Testis (tissue), 2 donors: ENCODE measurements at regions not wholly inside any gene's neighbourhood (a gene's known extent, or its start where the extent isn't known, plus 50 kb on each side); places are given as distances from the start of the nearest gene placed in this dataset.
A peak's percentile ranks its signal among the peaks of the same experiment; 100 is the strongest.

Experiments
- DNase-seq: peaks from one replicate; pipeline ENCODE4 v3.0.0-alpha.2; 2019
- H3K27ac ChIP-seq, 2 donors: fragments of 200-600 bp; sonication (generic); one replicate each; pipeline ENCODE4 v1.5.1; 2019
- H3K27me3 ChIP-seq: fragments of 200-600 bp; sonication (generic); one replicate; pipeline ENCODE4 v1.5.1; 2019
- H3K36me3 ChIP-seq: fragments of 200-600 bp; sonication (generic); one replicate; pipeline ENCODE4 v1.5.1; 2017; ENCODE audit warnings: low read depth; ENCODE audit errors: missing control alignments
- H3K4me1 ChIP-seq: fragments of 200-600 bp; sonication (generic); one replicate; pipeline ENCODE4 v1.5.1; 2019
- H3K4me3 ChIP-seq, 2 donors: fragments of 200-600 bp; sonication (generic); one replicate each; pipeline ENCODE4 v1.5.1; 2017 to 2019
- H3K9me3 ChIP-seq: fragments of 200-600 bp; sonication (generic); one replicate; pipeline ENCODE4 v1.5.1; 2017
- POLR2A ChIP-seq: fragments of 450-650 bp; IDR thresholded peaks from one replicate; pipeline ENCODE4 v1.6.1; 2017; ENCODE audit warnings: antibody characterized with exemption, mild to moderate bottlenecking, moderate library complexity
- WGBS, 2 donors: methylation state at CpG; one replicate each; pipeline ENCODE4 v1.1.5; 2018; 5-methylcytosine and 5-hydroxymethylcytosine counted together
- intact Hi-C: fragments of 100-400 bp; cut with DNase I; formaldehyde crosslinking; loops from one replicate; pipeline ENCODE4 v1.15.1; 2023; ENCODE audit warnings: low total_unique reads
- TF ChIP-seq, protein P1 (sequence below), 3 experiments: fragments of 450-650 bp in 2 of 3; fragments of 200-600 bp in 1 of 3; sonication (generic) in 1 of 3; IDR thresholded peaks; one replicate each; pipeline ENCODE4 v1.5.1; 2016 to 2019; ENCODE audit warnings: antibody characterized with exemption in 3 of 3, mild to moderate bottlenecking in 2 of 3, moderate library complexity in 1 of 3

DNA sequence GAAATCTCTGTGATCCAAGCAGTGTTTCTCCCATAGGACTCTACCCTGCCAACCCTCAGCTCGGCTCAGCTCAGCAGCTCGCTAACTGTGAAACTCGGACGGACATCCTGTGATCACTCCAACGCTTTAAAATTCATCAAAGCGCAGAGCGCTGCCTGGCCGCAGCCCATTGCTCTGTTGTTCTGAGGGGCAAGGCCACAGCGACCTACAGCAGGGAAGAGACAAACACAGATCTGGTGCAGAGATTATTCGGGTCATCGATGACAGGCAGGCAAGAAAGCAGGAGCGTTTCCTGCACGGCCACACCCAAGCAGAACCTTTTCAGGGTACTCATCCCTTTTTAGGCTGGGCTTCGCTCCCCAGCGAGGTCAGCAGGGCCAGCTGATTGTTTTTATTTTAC is 72.1 kb downstream of the INSIG1 start:
- H3K27me3 ChIP-seq, result no peaks in the 10 kb centered on the region

DNA sequence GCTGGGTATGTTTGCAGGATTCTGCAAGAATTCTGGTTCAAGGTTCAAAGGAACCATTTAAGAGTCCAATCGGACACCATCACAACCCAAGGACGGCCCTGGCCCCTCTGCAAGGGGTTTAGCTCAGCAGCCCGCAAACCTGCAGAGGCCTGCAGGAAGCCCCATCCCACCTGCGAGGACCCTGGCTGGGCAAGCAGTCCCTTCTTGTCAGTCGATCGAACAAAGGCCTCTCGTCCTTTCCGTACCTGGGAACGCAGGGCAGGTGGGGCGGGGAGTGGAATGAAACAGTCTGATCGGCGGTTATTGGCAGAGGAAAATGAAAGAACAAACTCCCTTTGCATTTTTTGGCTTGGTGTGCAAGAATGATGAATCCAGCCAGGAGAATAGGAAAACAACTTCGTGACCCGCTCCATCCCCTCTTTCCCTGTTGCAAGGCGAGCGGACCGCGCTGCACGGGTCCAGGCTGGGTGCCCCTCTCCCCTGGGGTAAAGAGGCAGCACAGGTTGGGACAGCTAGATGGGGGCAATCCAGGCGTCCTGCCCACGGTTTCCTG is 73.7 kb downstream of the INSIG1 start:
- no peak overlapping the region for H3K4me3 ChIP-seq
- H3K4me1 ChIP-seq, result peaks cover 3% of the 10 kb centered on the region
- intact Hi-C loops, result no loop called here
- no peak for TF ChIP-seq POLR2A
- TF ChIP-seq, protein P1, sequence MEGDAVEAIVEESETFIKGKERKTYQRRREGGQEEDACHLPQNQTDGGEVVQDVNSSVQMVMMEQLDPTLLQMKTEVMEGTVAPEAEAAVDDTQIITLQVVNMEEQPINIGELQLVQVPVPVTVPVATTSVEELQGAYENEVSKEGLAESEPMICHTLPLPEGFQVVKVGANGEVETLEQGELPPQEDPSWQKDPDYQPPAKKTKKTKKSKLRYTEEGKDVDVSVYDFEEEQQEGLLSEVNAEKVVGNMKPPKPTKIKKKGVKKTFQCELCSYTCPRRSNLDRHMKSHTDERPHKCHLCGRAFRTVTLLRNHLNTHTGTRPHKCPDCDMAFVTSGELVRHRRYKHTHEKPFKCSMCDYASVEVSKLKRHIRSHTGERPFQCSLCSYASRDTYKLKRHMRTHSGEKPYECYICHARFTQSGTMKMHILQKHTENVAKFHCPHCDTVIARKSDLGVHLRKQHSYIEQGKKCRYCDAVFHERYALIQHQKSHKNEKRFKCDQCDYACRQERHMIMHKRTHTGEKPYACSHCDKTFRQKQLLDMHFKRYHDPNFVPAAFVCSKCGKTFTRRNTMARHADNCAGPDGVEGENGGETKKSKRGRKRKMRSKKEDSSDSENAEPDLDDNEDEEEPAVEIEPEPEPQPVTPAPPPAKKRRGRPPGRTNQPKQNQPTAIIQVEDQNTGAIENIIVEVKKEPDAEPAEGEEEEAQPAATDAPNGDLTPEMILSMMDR (IDR thresholded peaks at IDR 0.05), result no peak
- H3K9me3 ChIP-seq, result no peaks in the 10 kb centered on the region
- DNase-seq, result no peak
- H3K36me3 ChIP-seq, result no peaks in the 10 kb centered on the region
- H3K27ac ChIP-seq, result no peak overlapping the region
- H3K27me3 ChIP-seq, result no peaks in the 10 kb centered on the region
- WGBS, 2 donors, result 19 to 21% methylated on average over 20 to 21 of the region's 21 CpGs

More for the DNA sequence above, 72.1 kb downstream of the INSIG1 start:
- Histone ChIP-seq H3K36me3 (no peaks in the 10 kb centered on the region), H3K4me1 (peaks cover under 1% of the 10 kb centered on the region), H3K27ac (no peak overlapping the region), H3K9me3 (no peaks in the 10 kb centered on the region), H3K4me3 (no peak overlapping the region)
- TF ChIP-seq, protein P1 (IDR thresholded peaks at IDR 0.05), result no peak
- TF ChIP-seq POLR2A, result no peak
- intact Hi-C loops, result no loop called here
- no peak for DNase-seq
- 62 to 65% methylated on average over 15 of the region's 15 CpGs for WGBS, 2 donors

DNA sequence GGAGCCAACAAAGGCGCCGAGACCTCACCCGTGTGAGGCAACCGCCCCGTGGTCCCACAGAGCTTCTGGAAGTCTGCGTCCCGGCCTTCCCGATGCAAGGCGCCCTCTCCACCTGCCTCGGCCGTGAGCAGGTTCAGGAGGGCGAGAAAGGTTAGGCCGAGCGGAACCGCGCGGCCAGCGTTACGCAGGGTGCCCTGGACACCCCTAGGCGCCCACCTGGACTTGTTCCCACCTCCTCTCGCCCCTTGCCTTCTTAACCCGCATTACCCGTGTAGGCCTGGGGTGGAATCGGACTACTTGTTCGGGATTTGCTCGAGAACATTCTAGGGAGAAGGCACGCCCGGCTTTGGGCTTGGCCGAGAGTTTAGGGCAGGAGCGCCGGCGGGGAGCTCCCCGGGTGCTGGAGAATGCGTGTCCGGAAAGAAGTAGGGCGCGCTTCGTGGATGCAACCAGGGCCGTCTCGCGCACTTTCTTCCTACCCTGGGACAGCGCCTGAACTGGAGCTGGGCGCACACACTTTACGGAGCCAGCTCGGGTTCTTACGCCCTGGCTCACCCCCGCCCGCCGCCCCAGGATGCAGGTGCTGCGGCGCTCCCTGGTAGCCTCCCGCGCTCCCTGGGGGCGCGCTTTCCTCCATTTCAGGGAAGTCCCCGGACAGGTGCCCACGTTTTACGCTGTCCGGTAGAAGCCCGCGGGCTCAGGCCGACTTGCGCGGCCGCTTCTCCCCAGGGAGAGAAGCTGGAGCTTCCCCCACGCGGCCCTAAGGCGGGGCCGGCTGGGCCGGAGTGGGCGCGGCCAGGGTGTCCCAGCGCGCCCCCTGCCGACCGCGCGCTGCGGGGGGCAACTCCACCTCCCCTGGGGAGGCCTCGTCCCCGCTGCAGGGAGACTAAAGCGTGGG is 74.5 kb downstream of the INSIG1 start:
- WGBS, 2 donors, result 4 to 6% methylated on average over 53 to 82 of the region's 82 CpGs
- DNase-seq, result no peak
- H3K27me3 ChIP-seq, result no peaks in the 10 kb centered on the region

DNA sequence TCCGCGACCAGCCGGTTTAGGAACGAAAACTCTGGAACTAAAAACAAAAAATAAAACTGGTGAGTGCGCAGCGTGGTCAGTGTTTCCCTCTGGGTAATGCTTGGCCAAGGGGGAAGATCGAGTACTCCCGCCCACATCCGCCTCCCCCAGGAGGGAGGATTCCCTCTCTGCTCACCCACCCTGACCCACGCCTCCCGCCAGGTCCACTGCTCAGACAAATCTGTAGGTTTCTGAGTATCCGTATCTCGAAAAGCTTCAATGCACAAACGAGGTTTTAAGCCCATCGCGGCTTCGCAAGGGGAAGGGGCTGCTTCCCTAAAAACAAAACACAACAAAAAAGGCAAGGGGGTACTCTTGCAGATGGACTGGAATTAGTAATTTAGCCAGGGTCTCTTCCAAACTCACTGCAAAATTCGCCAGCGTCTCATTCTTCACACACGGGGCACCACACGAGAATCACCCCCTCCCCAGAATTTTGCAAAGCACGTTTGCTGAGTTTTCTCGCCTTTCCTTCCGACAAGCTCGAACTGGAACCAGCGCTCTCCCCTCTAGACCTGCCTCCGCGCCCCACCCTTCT is 75.2 kb downstream of the INSIG1 start:
- no peak for DNase-seq
- intact Hi-C loops, result no loop called here
- Histone ChIP-seq H3K9me3 (no peaks in the 10 kb centered on the region), H3K36me3 (no peaks in the 10 kb centered on the region), H3K4me3 (peak overlapping the region in 1 of 2 donors; percentile 47), H3K4me1 (peaks cover 3% of the 10 kb centered on the region), H3K27ac (no peak overlapping the region), H3K27me3 (no peaks in the 10 kb centered on the region)
- TF ChIP-seq POLR2A, result no peak
- TF ChIP-seq, protein P1 (IDR thresholded peaks at IDR 0.05), result no peak
- 5 to 10% methylated on average over 28 of the region's 28 CpGs for WGBS, 2 donors

More for the DNA sequence above, 74.5 kb downstream of the INSIG1 start:
- Histone ChIP-seq H3K27ac (no peak overlapping the region), H3K4me1 (peaks cover 3% of the 10 kb centered on the region), H3K9me3 (no peaks in the 10 kb centered on the region), H3K36me3 (no peaks in the 10 kb centered on the region), H3K4me3 (peak overlapping the region; percentile 15 to 47)
- intact Hi-C loops, result no loop called here
- no peak for TF ChIP-seq POLR2A
- TF ChIP-seq, protein P1 (IDR thresholded peaks at IDR 0.05), result peak in 1 of 3 experiments; percentile 38
